ENCODE measurements at regions not wholly inside any gene's neighbourhood (a gene's known extent, or its start where the extent isn't known, plus 50 kb on each side); places are given as distances from the start of the nearest gene placed in this dataset.

- H3K27me3 ChIP-seq (replicated peaks in 1 of 2; ENCODE audit: control insufficient read depth in 2 of 2, insufficient read depth in 2 of 2, low read length in 1 of 2) = no peaks in the 10 kb centered on the region
- in situ Hi-C loops (cut with MboI) (no loop called here), intact Hi-C loops (cut with micrococcal nuclease; ENCODE audit: unreplicated experiment) (no loop called here)
- DNase-seq (ENCODE audit: low read depth, low spot score) (no peak), FAIRE-seq (no peak), ATAC-seq (no peak)
- RAD21 ChIA-PET (ENCODE audit: unreplicated experiment) = no interaction called here
- no peaks in the 10 kb centered on the region for H3K4me1 ChIP-seq (ENCODE audit: control insufficient read depth, insufficient read depth, low read length)
- 43% methylated on average over 2 of the region's 2 CpGs for WGBS (ENCODE audit: insufficient coverage, insufficient replicate concordance, low lambda C conversion rate, missing lambda C conversion rate)
- no TSS peak for BruUV-seq (replicated peaks)
- H3K4me2 ChIP-seq (ENCODE audit: control insufficient read depth, insufficient read depth) = no peak overlapping the region
- no peaks in the 10 kb centered on the region for H3K36me3 ChIP-seq (ENCODE audit: control insufficient read depth in 2 of 2, insufficient read depth in 2 of 2, low read length in 1 of 2)
- no peak overlapping the region for H2AFZ ChIP-seq (ENCODE audit: control insufficient read depth, low read depth, low read length)
- no peaks in the 10 kb centered on the region for H4K20me1 ChIP-seq (ENCODE audit: control insufficient read depth, insufficient read depth)
- H3K27ac ChIP-seq (ENCODE audit: control insufficient read depth, insufficient read depth) = no peak overlapping the region
- H3K9me3 ChIP-seq (replicated peaks; ENCODE audit: control insufficient read depth, insufficient read depth, low read length) = no peaks in the 10 kb centered on the region
- H3K4me3 ChIP-seq = no peak overlapping the region
- no peaks in the 10 kb centered on the region for H3K79me2 ChIP-seq (ENCODE audit: control insufficient read depth, insufficient read depth, low read length)
- TF ChIP-seq EP300 (IDR thresholded peaks at IDR 0.05; ENCODE audit: borderline replicate concordance in 1 of 2, control insufficient read depth in 1 of 2, low read depth in 2 of 2, low read length in 2 of 2) (no peak), HDAC2 (IDR thresholded peaks at IDR 0.05) (no peak), POU2F2 (IDR thresholded peaks at IDR 0.05; ENCODE audit: borderline replicate concordance, low read depth, low read length) (no peak), IKZF2 (IDR thresholded peaks at IDR 0.05) (no peak), KLF5 (IDR thresholded peaks at IDR 0.05; ENCODE audit: partially characterized antibody) (no peak), HDAC6 (IDR thresholded peaks at IDR 0.05; ENCODE audit: unreplicated experiment) (no peak), NFXL1 (IDR thresholded peaks at IDR 0.05; ENCODE audit: borderline replicate concordance) (no peak), CHD2 (IDR thresholded peaks at IDR 0.05; ENCODE audit: borderline replicate concordance, low read depth, low read length) (no peak)
- TF ChIP-seq, protein P1, sequence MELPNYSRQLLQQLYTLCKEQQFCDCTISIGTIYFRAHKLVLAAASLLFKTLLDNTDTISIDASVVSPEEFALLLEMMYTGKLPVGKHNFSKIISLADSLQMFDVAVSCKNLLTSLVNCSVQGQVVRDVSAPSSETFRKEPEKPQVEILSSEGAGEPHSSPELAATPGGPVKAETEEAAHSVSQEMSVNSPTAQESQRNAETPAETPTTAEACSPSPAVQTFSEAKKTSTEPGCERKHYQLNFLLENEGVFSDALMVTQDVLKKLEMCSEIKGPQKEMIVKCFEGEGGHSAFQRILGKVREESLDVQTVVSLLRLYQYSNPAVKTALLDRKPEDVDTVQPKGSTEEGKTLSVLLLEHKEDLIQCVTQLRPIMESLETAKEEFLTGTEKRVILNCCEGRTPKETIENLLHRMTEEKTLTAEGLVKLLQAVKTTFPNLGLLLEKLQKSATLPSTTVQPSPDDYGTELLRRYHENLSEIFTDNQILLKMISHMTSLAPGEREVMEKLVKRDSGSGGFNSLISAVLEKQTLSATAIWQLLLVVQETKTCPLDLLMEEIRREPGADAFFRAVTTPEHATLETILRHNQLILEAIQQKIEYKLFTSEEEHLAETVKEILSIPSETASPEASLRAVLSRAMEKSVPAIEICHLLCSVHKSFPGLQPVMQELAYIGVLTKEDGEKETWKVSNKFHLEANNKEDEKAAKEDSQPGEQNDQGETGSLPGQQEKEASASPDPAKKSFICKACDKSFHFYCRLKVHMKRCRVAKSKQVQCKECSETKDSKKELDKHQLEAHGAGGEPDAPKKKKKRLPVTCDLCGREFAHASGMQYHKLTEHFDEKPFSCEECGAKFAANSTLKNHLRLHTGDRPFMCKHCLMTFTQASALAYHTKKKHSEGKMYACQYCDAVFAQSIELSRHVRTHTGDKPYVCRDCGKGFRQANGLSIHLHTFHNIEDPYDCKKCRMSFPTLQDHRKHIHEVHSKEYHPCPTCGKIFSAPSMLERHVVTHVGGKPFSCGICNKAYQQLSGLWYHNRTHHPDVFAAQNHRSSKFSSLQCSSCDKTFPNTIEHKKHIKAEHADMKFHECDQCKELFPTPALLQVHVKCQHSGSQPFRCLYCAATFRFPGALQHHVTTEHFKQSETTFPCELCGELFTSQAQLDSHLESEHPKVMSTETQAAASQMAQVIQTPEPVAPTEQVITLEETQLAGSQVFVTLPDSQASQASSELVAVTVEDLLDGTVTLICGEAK (IDR thresholded peaks at IDR 0.05; ENCODE audit: borderline replicate concordance) = no peak
- CTCF ChIA-PET = no interaction called here
- no peak overlapping the region for H3K9ac ChIP-seq (ENCODE audit: control insufficient read depth, insufficient read depth, low read length)
- POLR2A ChIA-PET = no interaction called here
- SMC1A ChIA-PET (ENCODE audit: uncharacterized antibody, unreplicated experiment) = no interaction called here
Measured at GRCh38 chr13:62057286-62057685, 641.6 kb upstream of the PCDH20 start.
